ENCODE measurements at regions not wholly inside any gene's neighbourhood (a gene's known extent, or its start where the extent isn't known, plus 50 kb on each side); places are given as distances from the start of the nearest gene placed in this dataset.

GRCh38 chr13:93079294-93079693, 147.3 kb upstream of the GPC6 start:
- no peak overlapping the region for H3K27ac Mint-ChIP-seq
- H3K27me3 Mint-ChIP-seq, result no peaks in the 10 kb centered on the region
- intact Hi-C loops (cut with DNase I, micrococcal nuclease), result no loop called here
- no peaks in the 10 kb centered on the region for H3K4me1 Mint-ChIP-seq
- CTCF ChIA-PET, result no interaction called here
- H3K4me3 Mint-ChIP-seq, result no peak overlapping the region
- POLR2A ChIA-PET, result no interaction called here
- no peaks in the 10 kb centered on the region for H3K36me3 Mint-ChIP-seq (ENCODE audit: low read depth)
- H3K9me3 Mint-ChIP-seq (ENCODE audit: low read depth), result peaks cover 3% of the 10 kb centered on the region
- ATAC-seq, result no peak
- DNase-seq, result no peak

- Mint-ChIP-seq H3K4me1 (no peaks in the 10 kb centered on the region), H3K27ac (no peak overlapping the region), H3K36me3 (ENCODE audit: low read depth) (no peaks in the 10 kb centered on the region), H3K4me3 (no peak overlapping the region), H3K9me3 (ENCODE audit: low read depth) (peaks cover 3% of the 10 kb centered on the region), H3K27me3 (no peaks in the 10 kb centered on the region)
- ChIA-PET CTCF (no interaction called here), POLR2A (no interaction called here)
- ATAC-seq, result no peak
- no peak for DNase-seq
- intact Hi-C loops (cut with DNase I, micrococcal nuclease), result no loop called here
Observed at GRCh38 chr13:93080166-93080565, 146.4 kb upstream of the GPC6 start.

- CTCF ChIA-PET, result no interaction called here
- intact Hi-C loops (cut with DNase I, micrococcal nuclease), result no loop called here
- no peak for ATAC-seq
- POLR2A ChIA-PET, result no interaction called here
- Mint-ChIP-seq H3K36me3 (ENCODE audit: low read depth) (no peaks in the 10 kb centered on the region), H3K27ac (no peak overlapping the region), H3K27me3 (no peaks in the 10 kb centered on the region), H3K4me3 (no peak overlapping the region), H3K9me3 (ENCODE audit: low read depth) (peaks cover 3% of the 10 kb centered on the region), H3K4me1 (no peaks in the 10 kb centered on the region)
- DNase-seq, result no peak
Observed at GRCh38 chr13:93080587-93080986, 146.0 kb upstream of the GPC6 start.

GRCh38 chr13:93086329-93086728, 140.3 kb upstream of the GPC6 start:
- POLR2A ChIA-PET, result no interaction called here
- no peaks in the 10 kb centered on the region for H3K36me3 Mint-ChIP-seq (ENCODE audit: low read depth)
- no peak overlapping the region for H3K4me3 Mint-ChIP-seq
- H3K27me3 Mint-ChIP-seq, result no peaks in the 10 kb centered on the region
- intact Hi-C loops (cut with DNase I, micrococcal nuclease), result no loop called here
- CTCF ChIA-PET, result interaction anchor here (2.0 kb wide), 1 partner anchor 11 kb away, joined by 6 read pairs; no protein-coding TSS in a partner anchor
- DNase-seq (no peak), ATAC-seq (no peak)
- H3K4me1 Mint-ChIP-seq, result no peaks in the 10 kb centered on the region
- peaks cover 9% of the 10 kb centered on the region for H3K9me3 Mint-ChIP-seq (ENCODE audit: low read depth)
- no peak overlapping the region for H3K27ac Mint-ChIP-seq

DNA sequence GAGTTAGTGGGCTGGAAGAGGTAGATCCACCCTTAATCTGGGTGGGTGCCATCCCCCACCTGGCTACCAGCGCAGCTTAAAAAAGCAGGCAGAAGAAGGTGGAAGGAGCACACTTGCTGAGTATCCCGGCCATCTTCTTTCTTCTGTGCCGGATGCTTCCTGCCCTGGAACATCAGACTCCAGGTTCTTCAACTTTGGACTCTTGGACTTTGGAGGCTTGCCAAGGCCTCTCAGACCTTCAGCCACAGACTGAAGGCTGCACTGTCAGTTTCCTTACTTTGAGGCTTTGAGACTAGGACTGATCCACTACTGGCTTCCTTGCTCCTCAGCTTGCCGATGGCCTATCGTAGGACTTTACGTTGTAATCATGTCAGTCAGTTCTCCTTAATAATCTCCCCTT, 127.6 kb upstream of the GPC6 start:
- no peak for ATAC-seq
- H3K36me3 Mint-ChIP-seq (ENCODE audit: low read depth), result no peaks in the 10 kb centered on the region
- no peaks in the 10 kb centered on the region for H3K9me3 Mint-ChIP-seq (ENCODE audit: low read depth)
- no peak overlapping the region for H3K27ac Mint-ChIP-seq
- DNase-seq, result no peak
- no peak overlapping the region for H3K4me3 Mint-ChIP-seq
- intact Hi-C loops (cut with DNase I, micrococcal nuclease), result no loop called here
- H3K27me3 Mint-ChIP-seq, result no peaks in the 10 kb centered on the region
- POLR2A ChIA-PET, result no interaction called here
- no peaks in the 10 kb centered on the region for H3K4me1 Mint-ChIP-seq
- CTCF ChIA-PET, result no interaction called here

GRCh38 chr13:93101226-93101734, 125.3 kb upstream of the GPC6 start:
- no peak overlapping the region for H3K4me3 Mint-ChIP-seq
- H3K4me1 Mint-ChIP-seq, result no peaks in the 10 kb centered on the region
- POLR2A ChIA-PET, result no interaction called here
- DNase-seq (no peak), ATAC-seq (no peak)
- no peak overlapping the region for H3K27ac Mint-ChIP-seq
- H3K36me3 Mint-ChIP-seq (ENCODE audit: low read depth), result no peaks in the 10 kb centered on the region
- CTCF ChIA-PET, result no interaction called here
- H3K27me3 Mint-ChIP-seq, result no peaks in the 10 kb centered on the region
- intact Hi-C loops (cut with DNase I, micrococcal nuclease), result no loop called here
- no peaks in the 10 kb centered on the region for H3K9me3 Mint-ChIP-seq (ENCODE audit: low read depth)

DNA sequence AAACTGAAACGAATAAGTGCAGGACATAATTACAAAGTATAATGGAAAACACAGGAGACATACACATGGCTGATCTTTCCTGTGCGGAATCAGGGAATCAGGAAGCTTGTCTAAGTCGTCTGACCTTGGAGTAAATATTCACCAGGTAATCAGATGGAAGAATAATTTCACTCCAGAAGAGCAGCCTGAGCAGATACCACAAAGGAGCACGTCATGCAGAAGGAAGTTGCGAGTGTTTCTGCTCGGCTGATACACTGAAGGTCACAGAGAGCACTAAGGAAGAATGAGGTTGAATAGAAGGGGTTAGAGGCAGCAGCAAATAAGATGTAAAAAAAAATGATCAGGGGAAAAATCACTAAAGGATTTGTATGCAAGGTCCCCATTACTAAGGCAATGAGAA, 122.3 kb upstream of the GPC6 start:
- Mint-ChIP-seq H3K9me3 (ENCODE audit: low read depth) (no peaks in the 10 kb centered on the region), H3K27me3 (no peaks in the 10 kb centered on the region), H3K4me1 (no peaks in the 10 kb centered on the region), H3K4me3 (no peak overlapping the region), H3K27ac (no peak overlapping the region), H3K36me3 (ENCODE audit: low read depth) (no peaks in the 10 kb centered on the region)
- POLR2A ChIA-PET, result no interaction called here
- CTCF ChIA-PET, result no interaction called here
- ATAC-seq (no peak), DNase-seq (no peak)
- intact Hi-C loops (cut with DNase I, micrococcal nuclease), result no loop called here

GRCh38 chr13:93108111-93108601, 118.5 kb upstream of the GPC6 start:
- no peak for ATAC-seq
- Mint-ChIP-seq H3K36me3 (ENCODE audit: low read depth) (no peaks in the 10 kb centered on the region), H3K4me3 (no peak overlapping the region), H3K9me3 (ENCODE audit: low read depth) (no peaks in the 10 kb centered on the region), H3K27ac (no peak overlapping the region), H3K4me1 (no peaks in the 10 kb centered on the region), H3K27me3 (no peaks in the 10 kb centered on the region)
- DNase-seq, result no peak
- intact Hi-C loops (cut with DNase I, micrococcal nuclease), result no loop called here
- ChIA-PET POLR2A (no interaction called here), CTCF (no interaction called here)

DNA sequence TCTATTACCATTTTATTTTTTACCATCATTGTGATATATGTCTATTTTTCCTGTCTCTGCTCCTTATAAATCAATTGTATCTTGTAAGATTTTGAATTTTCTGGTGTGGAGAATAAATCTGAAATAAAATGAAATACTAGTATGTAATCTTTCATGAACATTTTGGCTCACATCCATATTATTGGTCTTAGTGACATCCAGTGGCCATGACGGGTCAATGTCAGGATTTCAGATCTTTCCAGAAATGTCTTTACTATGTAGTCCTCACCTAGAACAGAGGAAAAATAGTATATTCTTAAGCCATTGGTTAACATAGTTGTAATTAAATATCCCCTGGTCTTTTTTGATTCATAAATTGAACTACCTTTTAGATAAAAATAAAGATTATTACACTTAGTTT, 109.8 kb upstream of the GPC6 start:
- no peak for DNase-seq
- Mint-ChIP-seq H3K36me3 (ENCODE audit: low read depth) (no peaks in the 10 kb centered on the region), H3K4me3 (no peak overlapping the region), H3K9me3 (ENCODE audit: low read depth) (peaks cover 2% of the 10 kb centered on the region), H3K27me3 (no peaks in the 10 kb centered on the region), H3K27ac (no peak overlapping the region), H3K4me1 (no peaks in the 10 kb centered on the region)
- ATAC-seq, result no peak
- intact Hi-C loops (cut with DNase I, micrococcal nuclease), result no loop called here
- ChIA-PET CTCF (interaction anchor here (0.6 kb wide), 1 partner anchor 9 kb away, joined by 3 read pairs; no protein-coding TSS in a partner anchor), POLR2A (no interaction called here)

DNA sequence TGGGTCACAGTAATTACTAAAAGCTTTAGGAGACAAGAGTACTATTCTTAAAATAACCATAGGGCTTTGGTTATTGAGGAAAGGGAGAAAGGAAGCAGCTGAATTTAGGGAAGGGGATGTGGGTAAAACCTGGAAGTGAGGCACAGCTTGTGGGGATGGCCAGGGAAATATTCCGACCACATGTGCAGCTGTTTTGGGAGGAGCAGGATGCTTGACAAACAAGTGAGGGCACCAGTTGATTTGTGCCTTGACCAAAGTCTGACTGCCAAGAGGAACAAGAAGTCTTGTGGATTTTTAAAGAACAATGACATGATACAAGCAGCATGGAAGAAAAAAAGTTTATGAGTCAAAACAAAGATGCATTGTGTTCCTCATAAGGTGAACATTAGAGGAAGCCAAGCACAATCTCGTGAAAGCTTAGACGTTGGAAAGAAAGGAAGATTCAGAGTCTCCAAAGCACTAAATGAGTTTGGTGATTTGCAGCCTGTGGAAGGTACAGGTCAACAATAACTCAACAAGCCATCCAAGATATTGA, 108.5 kb upstream of the GPC6 start:
- Mint-ChIP-seq H3K36me3 (ENCODE audit: low read depth) (no peaks in the 10 kb centered on the region), H3K9me3 (ENCODE audit: low read depth) (peaks cover 2% of the 10 kb centered on the region), H3K27ac (no peak overlapping the region), H3K4me3 (no peak overlapping the region), H3K4me1 (no peaks in the 10 kb centered on the region), H3K27me3 (no peaks in the 10 kb centered on the region)
- no peak for DNase-seq
- ChIA-PET CTCF (no interaction called here), POLR2A (no interaction called here)
- no peak for ATAC-seq
- intact Hi-C loops (cut with DNase I, micrococcal nuclease), result no loop called here

GRCh38 chr13:93140912-93141311, 85.7 kb upstream of the GPC6 start:
- no peak for ATAC-seq
- POLR2A ChIA-PET, result no interaction called here
- CTCF ChIA-PET, result no interaction called here

DNA sequence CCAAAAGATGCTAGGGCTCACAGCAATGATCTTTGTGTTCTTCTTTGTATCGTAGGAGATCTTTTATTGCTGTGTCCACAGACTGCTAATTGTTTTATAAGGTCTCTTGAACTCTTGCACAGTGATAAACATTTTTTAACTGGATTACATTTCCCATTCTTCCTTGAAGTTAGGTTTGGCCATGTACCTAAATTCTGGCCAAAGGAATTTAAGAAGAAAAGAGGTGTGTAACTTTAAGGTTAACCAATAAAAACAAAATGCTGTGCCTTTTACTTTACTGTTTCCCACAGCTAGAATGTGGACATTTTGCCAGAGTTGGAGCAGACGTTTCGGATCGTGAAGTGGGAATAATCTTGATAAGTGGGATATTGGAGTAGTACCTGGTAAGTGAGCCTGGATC, 82.6 kb upstream of the GPC6 start:
- Mint-ChIP-seq H3K27me3 (no peaks in the 10 kb centered on the region), H3K4me1 (no peaks in the 10 kb centered on the region), H3K36me3 (ENCODE audit: low read depth) (no peaks in the 10 kb centered on the region), H3K27ac (no peak overlapping the region), H3K4me3 (no peak overlapping the region), H3K9me3 (ENCODE audit: low read depth) (no peaks in the 10 kb centered on the region)
- intact Hi-C loops (cut with DNase I, micrococcal nuclease), result no loop called here
- CTCF ChIA-PET, result no interaction called here
- ATAC-seq (no peak), DNase-seq (no peak)
- POLR2A ChIA-PET, result no interaction called here

More at GRCh38 chr13:93140912-93141311, 85.7 kb upstream of the GPC6 start:
- intact Hi-C loops (cut with DNase I, micrococcal nuclease), result no loop called here
- Mint-ChIP-seq H3K27me3 (no peaks in the 10 kb centered on the region), H3K9me3 (ENCODE audit: low read depth) (no peaks in the 10 kb centered on the region), H3K36me3 (ENCODE audit: low read depth) (no peaks in the 10 kb centered on the region), H3K4me3 (no peak overlapping the region), H3K4me1 (no peaks in the 10 kb centered on the region), H3K27ac (no peak overlapping the region)
- no peak for DNase-seq

- no peaks in the 10 kb centered on the region for H3K36me3 Mint-ChIP-seq (ENCODE audit: low read depth)
- H3K4me3 Mint-ChIP-seq, result no peak overlapping the region
- ChIA-PET CTCF (interaction anchor here (0.6 kb wide), 1 partner anchor 245 kb away, joined by 4 read pairs; no protein-coding TSS in a partner anchor), POLR2A (no interaction called here)
- H3K9me3 Mint-ChIP-seq (ENCODE audit: low read depth), result no peaks in the 10 kb centered on the region
- DNase-seq (no peak), ATAC-seq (no peak)
- H3K27me3 Mint-ChIP-seq, result no peaks in the 10 kb centered on the region
- no peaks in the 10 kb centered on the region for H3K4me1 Mint-ChIP-seq
- intact Hi-C loops (cut with DNase I, micrococcal nuclease), result no loop called here
- no peak overlapping the region for H3K27ac Mint-ChIP-seq
Observed at GRCh38 chr13:93145199-93145598, 81.4 kb upstream of the GPC6 start.

Measured in activated CD4-positive, alpha-beta T cell treated with anti-CD3 and anti-CD28 coated beads for 36 hours (primary cell).